Endothelial cell of umbilical vein (primary cell): ENCODE measurements at regions not wholly inside any gene's neighbourhood (a gene's known extent, or its start where the extent isn't known, plus 50 kb on each side); places are given as distances from the start of the nearest gene placed in this dataset.

Experiments
- EZH2 ChIP-seq: IDR thresholded peaks from 2 replicates; pipeline ENCODE4 v1.6.1; 2012; ENCODE audit warnings: borderline replicate concordance, low read depth, mild to moderate bottlenecking, moderate library complexity, low read length, inconsistent platforms; ENCODE audit not compliant: severe bottlenecking
- FOS ChIP-seq: IDR thresholded peaks from 2 replicates; pipeline ENCODE4 v1.6.1; 2011; ENCODE audit warnings: mild to moderate bottlenecking, low read length, moderate library complexity, borderline replicate concordance; ENCODE audit not compliant: insufficient read depth
- GATA2 ChIP-seq: IDR thresholded peaks from 2 replicates; pipeline ENCODE4 v1.7.0; 2011; ENCODE audit warnings: low read depth, mild to moderate bottlenecking, moderate library complexity, mixed read lengths, low read length; ENCODE audit not compliant: insufficient read length, insufficient read depth
- MAX ChIP-seq: IDR thresholded peaks from 2 replicates; pipeline ENCODE4 v1.6.1; 2011; ENCODE audit not compliant: insufficient read depth, insufficient read length
- MYC ChIP-seq: IDR thresholded peaks from one replicate; pipeline ENCODE4 v1.6.1; 2011; ENCODE audit warnings: mild to moderate bottlenecking, low read depth, low read length
- POLR2A ChIP-seq: IDR thresholded peaks from 2 replicates; pipeline ENCODE4 v1.6.1; 2012; ENCODE audit warnings: low read depth, mild to moderate bottlenecking, control low read depth, low read length
- POLR2AphosphoS5 ChIP-seq: IDR thresholded peaks from 2 replicates; pipeline ENCODE4 v1.6.1; 2012; ENCODE audit warnings: low read depth, mild to moderate bottlenecking, control low read depth, low read length, moderate library complexity; ENCODE audit not compliant: insufficient read depth
- TF ChIP-seq, protein P1 (sequence below), 2 donors: IDR thresholded peaks; 1 replicate in 1 of 2; 2 replicates in 1 of 2; pipeline ENCODE4 v1.5.1; 2011; ENCODE audit warnings: low read length in 2 of 2, mild to moderate bottlenecking in 2 of 2, moderate library complexity in 2 of 2, control low read depth in 1 of 2, inconsistent platforms in 1 of 2, low read depth in 1 of 2; ENCODE audit not compliant: insufficient read depth in 1 of 2; ENCODE audit errors: extremely low read depth in 1 of 2

- no peak for TF ChIP-seq POLR2A
- TF ChIP-seq, protein P1, sequence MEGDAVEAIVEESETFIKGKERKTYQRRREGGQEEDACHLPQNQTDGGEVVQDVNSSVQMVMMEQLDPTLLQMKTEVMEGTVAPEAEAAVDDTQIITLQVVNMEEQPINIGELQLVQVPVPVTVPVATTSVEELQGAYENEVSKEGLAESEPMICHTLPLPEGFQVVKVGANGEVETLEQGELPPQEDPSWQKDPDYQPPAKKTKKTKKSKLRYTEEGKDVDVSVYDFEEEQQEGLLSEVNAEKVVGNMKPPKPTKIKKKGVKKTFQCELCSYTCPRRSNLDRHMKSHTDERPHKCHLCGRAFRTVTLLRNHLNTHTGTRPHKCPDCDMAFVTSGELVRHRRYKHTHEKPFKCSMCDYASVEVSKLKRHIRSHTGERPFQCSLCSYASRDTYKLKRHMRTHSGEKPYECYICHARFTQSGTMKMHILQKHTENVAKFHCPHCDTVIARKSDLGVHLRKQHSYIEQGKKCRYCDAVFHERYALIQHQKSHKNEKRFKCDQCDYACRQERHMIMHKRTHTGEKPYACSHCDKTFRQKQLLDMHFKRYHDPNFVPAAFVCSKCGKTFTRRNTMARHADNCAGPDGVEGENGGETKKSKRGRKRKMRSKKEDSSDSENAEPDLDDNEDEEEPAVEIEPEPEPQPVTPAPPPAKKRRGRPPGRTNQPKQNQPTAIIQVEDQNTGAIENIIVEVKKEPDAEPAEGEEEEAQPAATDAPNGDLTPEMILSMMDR (IDR thresholded peaks at IDR 0.05; ENCODE audit: extremely low read depth in 1 of 2, insufficient read depth in 1 of 2, low read depth in 1 of 2, low read length in 2 of 2), result no peak
- no peak for TF ChIP-seq FOS
- TF ChIP-seq MAX, result no peak
- TF ChIP-seq POLR2AphosphoS5, result no peak
- TF ChIP-seq GATA2, result no peak
- TF ChIP-seq EZH2, result no peak
- TF ChIP-seq MYC, result no peak
Measured at GRCh38 chr10:55141892-55142291, 340.9 kb upstream of the PCDH15 start.
